ENCODE measurements at regions not wholly inside any gene's neighbourhood (a gene's known extent, or its start where the extent isn't known, plus 50 kb on each side); places are given as distances from the start of the nearest gene placed in this dataset.
"Not testable (repeated sequence)": the region's sequence is repeated elsewhere in the genome, so short reads cannot be mapped to it uniquely, and the experiment has no call there.

DNA sequence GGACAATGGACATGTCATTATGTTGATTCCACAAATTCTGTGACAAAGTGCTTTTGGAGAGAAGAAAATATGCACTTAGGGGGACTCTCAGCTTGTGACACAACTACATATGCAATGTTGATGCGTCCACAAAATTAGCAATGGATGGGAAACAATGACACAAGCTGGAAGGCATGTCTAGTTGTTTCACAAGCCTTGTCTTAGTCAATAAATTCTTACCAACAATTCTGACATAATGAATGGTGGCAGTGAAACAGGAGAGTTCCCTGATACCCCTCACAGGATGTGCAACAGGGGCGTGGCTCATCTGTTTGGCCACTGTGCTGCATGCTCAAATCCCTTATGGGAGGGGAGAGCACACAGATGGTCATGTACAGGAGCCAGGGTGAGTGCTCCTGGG lies 347.2 kb upstream of the DLGAP1 start:
- DNase-seq (ENCODE audit: low read depth, low spot score): no peak
- no peak overlapping the region for H3K27ac ChIP-seq

DNA sequence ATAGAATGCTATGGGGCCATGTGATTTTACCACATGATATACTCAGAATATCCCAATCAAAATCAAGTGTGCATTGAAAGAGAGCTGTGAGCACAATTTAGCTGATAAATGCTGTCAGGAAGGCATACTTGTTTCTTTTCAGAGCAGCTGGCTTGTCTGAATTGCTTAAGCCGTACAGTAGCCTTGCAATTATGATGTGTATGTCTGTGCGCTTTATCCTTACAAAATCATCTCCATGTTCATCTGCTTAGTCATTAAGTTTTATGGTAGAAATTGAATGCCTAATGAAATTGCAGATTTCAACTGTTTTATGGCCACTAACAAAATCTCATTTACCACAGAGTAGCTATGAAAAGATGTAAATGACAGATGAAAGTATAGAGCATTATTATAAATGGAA lies 346.0 kb upstream of the DLGAP1 start:
- no peak for DNase-seq (ENCODE audit: low read depth, low spot score)
- no peak overlapping the region for H3K27ac ChIP-seq

DNA sequence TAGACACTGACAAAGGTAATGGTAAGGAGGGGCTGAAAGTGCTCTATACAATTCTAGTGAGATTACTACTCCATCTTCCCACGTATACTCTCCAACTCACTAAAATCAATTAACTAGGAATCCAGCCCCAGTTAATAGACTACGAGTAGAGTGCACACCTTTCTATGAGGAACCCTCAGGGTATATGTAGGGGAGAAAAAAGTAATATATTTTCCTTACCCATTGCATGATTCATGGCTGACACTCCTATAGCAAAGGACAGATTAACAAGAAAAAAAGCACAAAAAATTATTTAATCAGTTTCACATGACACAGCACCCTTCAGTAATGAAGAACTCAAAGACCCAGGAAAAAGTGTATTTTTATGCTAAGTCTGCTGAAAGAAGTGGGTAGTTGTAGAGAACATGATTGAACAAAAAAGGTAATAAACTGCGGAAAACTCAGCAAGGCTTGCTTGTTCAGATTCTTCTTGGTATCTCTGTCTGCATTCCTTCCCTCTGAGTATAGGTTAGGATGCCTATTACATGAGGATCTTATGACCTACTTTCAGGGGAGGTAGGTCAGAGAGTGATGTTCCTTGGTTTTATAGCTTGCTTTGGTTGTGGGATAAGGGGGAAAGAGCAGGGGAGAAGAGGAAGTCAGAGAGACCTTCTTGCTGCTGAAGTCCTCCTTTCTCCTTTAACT lies 342.0 kb upstream of the DLGAP1 start:
- no peak overlapping the region for H3K27ac ChIP-seq
- DNase-seq (ENCODE audit: low read depth, low spot score): no peak

DNA sequence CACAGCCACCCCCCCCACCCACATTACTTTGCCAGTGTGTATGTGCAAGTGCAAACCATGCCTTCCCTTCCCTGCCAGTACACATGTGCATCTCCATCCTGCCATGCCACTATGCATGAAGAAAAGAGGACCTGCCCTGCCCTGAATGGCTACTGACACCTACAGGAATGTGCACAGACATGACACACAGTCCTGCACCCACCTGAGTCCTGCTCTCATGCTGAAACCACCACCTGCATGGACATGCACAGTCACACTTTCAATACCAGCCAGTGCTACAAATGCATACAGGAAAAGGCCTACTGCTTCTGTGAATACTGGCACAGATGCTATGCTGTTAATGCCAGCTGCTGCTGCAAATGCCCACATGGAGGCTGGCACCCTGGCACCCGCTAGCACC lies 334.4 kb upstream of the DLGAP1 start:
- no peak overlapping the region for H3K27ac ChIP-seq
- no peak for DNase-seq (ENCODE audit: low read depth, low spot score)

DNA sequence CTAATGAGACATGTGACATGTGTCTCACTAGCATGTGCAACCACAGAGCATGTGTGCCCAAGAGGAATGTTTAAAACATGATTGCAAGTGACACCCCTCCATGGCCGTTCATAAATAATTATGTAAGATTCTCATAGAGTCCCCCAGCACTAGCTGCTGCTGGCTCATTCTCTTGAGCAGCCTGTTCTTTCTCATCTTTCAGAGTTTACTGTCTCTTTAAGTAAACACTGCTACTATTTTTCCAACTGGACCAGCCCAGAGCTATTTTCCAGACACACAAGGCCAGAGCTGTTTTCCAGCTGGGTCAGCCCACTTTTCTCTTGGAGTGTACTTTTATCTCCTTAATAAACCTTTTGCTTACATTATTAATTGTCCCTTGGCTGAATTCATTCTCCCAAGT lies 326.8 kb upstream of the DLGAP1 start:
- no peak overlapping the region for H3K27ac ChIP-seq
- no peak for DNase-seq (ENCODE audit: low read depth, low spot score)

DNA sequence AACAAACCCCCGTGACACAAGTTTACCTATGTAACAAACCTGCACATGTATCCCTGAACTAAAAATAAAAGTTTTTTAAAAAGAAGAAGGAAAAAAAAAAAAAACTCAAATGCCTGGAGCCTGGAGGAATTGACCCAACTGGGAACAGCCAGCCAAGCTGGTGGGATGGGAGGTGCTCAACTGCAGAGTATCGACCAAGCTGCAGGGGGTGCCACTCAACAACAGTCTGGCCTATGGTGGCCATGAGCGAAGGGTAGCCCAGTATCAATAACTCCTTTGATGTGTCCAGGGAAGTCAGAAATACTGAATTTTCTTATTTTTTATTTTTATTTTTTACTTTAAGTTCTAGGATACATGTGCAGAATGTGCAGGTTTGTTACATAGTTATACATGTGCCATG lies 310.3 kb upstream of the DLGAP1 start:
- H3K27ac ChIP-seq: no peak overlapping the region
- no peak for DNase-seq (ENCODE audit: low read depth, low spot score)

DNA sequence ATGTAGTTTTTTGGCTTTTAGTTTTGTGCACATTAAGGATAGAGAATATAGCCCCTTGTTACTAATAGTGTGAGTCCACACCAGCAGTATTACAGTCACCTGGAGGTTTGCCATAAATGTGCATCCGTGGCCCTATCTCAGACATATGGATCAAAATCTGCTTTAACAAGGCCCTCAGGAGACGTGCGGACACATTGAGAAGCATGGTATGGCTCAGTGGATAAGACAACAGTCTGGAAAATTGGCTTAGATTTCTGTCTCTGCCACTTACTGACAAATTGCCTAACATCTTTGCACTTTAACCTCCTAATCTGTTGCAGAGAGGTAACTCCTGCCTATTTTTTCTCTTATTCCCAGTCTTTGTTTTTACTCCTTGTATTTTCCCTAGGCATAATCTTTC lies 307.2 kb upstream of the DLGAP1 start:
- H3K27ac ChIP-seq: no peak overlapping the region
- no peak for DNase-seq (ENCODE audit: low read depth, low spot score)

GRCh38 chr18:4758980-4759379 lies 303.9 kb upstream of the DLGAP1 start:
- no peak overlapping the region for H3K27ac ChIP-seq
- no peak for DNase-seq (ENCODE audit: low read depth, low spot score)

GRCh38 chr18:4755848-4756247 lies 300.7 kb upstream of the DLGAP1 start:
- H3K27ac ChIP-seq: no peak overlapping the region

DNA sequence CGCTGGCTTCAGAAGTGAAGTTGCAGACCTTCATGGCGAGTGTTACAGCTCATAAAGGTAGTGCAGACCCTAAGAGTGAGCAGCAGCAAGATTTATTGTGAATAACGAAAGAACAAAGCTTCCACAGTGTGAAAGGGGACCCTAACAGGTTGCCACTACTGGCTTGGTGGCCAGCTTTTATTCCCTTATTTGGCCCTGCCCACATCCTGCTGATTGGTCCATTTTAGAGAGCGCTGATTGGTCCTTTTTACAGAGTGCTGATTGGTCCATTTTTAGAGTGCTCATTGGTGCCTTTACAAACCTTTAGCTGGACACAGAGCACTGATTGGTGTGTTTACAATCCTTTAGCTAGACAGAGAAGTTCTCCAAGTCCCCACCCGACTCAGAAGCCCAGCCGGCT lies 298.0 kb upstream of the DLGAP1 start:
- H3K27ac ChIP-seq; DNase-seq (ENCODE audit: low read depth, low spot score): not testable (repeated sequence)

More at GRCh38 chr18:4755848-4756247, 300.7 kb upstream of the DLGAP1 start:
- no peak for DNase-seq (ENCODE audit: low read depth, low spot score)

GRCh38 chr18:4751523-4751922 lies 296.4 kb upstream of the DLGAP1 start:
- no peak overlapping the region for H3K27ac ChIP-seq
- no peak for DNase-seq (ENCODE audit: low read depth, low spot score)

DNA sequence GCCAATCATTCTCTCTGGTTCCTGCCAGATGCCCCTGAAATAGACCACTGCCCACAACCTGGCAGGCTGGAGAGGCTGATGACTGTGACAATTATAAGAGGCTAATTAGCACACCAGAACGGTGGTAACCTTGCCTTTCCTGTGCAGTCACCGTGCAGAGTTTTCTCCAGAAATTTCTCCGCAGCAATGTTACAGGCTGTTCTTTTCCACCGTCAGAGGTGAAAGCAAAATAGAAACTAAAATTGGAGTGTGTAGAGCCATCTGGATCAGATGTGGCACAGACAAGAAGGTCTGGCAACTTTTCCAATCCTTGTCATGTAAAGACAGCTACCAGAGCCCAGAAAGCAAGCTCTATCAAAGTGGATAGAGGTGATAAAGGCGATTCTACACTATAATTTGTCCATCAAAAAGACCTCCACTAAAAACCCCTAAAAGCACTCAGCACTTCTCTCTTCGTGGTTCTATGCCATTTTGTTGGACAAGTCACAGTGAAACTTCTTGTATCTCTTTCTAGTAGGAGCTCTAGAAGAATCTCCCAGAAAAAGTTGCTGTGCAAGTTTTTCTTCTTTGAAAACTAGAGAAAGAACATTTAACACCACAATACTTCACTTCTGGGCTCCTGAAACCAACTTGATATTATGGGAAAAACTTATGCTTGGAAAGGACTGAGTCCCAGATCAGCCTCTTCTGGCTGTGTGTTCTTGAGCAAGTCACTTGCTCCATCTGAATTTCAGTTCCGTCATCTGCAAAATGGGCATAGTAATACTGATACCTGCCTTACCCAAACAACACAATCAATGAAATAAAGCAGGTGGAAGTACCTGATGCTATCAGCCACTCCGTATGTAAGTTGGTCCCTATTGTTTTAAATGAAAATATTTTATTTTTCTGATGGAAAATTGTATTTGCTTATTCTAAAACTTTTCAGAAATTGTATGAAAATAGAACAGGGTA lies 295.6 kb upstream of the DLGAP1 start:
- no peak overlapping the region for H3K27ac ChIP-seq
- no peak for DNase-seq (ENCODE audit: low read depth, low spot score)

GRCh38 chr18:4748975-4749374 lies 293.9 kb upstream of the DLGAP1 start:
- H3K27ac ChIP-seq: no peak overlapping the region
- DNase-seq (ENCODE audit: low read depth, low spot score): no peak

DNA sequence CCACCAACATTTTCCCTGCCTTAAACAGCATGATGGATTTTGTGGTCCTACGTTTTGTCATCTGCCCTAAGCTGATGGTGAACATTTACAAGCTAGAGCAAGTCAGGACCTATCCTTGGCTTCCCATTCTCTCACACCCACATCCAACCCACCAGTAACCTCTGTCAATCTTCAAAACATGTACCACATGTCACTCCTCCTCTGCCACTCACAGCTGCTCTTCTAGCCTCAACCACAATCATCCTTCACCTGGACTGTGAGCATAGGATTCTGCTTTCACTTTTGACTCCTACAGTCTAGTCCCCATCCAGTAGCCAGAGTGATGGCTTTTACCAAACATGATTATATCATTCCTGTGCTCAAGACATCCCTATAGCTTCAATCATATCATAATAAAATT lies 279.8 kb upstream of the DLGAP1 start:
- H3K27ac ChIP-seq: no peak overlapping the region
- DNase-seq (ENCODE audit: low read depth, low spot score): no peak

GRCh38 chr18:4734021-4734420 lies 278.9 kb upstream of the DLGAP1 start:
- DNase-seq (ENCODE audit: low read depth, low spot score): no peak
- H3K27ac ChIP-seq: no peak overlapping the region

DNA sequence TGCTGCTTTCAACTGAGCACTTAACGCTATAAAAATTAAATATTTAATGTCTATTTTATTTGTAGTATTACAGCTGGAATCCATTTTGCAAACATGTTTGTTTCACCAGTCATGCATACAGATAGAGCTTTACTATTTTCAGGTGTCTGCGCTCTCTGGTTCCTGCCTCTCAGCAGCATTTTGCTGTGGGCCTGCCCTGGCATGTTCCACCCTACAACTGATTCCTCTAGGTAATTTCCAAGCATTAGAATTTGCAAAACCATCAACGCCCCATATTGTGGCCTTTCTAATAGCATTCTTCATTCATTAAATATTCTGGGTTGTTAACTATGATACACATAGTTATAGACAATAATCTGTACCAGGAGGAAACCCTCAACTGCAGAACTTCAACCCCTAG lies 266.4 kb upstream of the DLGAP1 start:
- DNase-seq (ENCODE audit: low read depth, low spot score): no peak
- no peak overlapping the region for H3K27ac ChIP-seq

- no peak overlapping the region for H3K27ac ChIP-seq
Measured at GRCh38 chr18:4720518-4720917, 265.4 kb upstream of the DLGAP1 start.

DNA sequence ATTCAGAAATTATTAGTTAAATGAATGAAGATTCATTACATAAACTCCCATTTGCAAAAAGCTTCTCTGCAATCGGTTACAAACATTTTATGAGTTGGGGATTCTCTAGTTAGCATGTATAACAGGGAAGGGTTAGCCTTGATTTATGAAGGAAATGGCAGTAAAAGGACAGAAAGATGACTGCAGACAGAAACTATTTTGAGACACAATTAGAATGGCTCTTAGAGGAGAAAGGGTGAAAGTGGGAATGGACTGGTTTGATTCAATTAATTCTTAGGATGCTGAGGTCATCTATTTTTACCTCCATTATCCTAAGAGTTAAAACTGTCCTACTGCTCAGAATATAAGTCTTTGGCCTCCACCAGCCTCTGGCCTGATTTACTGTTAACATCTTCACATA lies 250.8 kb upstream of the DLGAP1 start:
- no peak overlapping the region for H3K27ac ChIP-seq
- DNase-seq (ENCODE audit: low read depth, low spot score): no peak

More at GRCh38 chr18:4720518-4720917, 265.4 kb upstream of the DLGAP1 start:
- DNase-seq (ENCODE audit: low read depth, low spot score): no peak

- H3K27ac ChIP-seq: no peak overlapping the region
- no peak for DNase-seq (ENCODE audit: low read depth, low spot score)
Measured at GRCh38 chr18:4704781-4705180, 249.7 kb upstream of the DLGAP1 start.

GRCh38 chr18:4691836-4692235 lies 236.7 kb upstream of the DLGAP1 start:
- no peak for DNase-seq (ENCODE audit: low read depth, low spot score)
- H3K27ac ChIP-seq: no peak overlapping the region

DNA sequence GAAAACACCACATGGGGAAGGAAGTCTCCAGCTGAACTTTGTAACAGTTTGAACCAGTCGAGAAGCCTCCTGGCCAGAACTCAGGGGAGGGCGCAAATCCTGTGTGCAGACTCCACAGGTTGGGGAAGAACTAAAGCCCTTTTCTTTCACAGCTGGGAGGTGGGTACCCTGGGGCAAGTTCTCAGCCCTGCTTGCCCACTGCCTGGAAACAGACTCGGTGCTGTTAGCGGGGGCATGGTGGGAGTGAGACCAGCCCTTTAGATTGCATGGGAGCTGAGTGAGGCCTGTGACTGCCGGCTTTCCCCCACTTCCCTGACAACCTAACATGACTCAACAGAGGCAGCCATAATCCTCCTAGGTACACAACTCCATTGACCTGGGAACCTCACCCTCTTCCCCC lies 223.6 kb upstream of the DLGAP1 start:
- not testable (repeated sequence) for H3K27ac ChIP-seq; DNase-seq (ENCODE audit: low read depth, low spot score)

DNA sequence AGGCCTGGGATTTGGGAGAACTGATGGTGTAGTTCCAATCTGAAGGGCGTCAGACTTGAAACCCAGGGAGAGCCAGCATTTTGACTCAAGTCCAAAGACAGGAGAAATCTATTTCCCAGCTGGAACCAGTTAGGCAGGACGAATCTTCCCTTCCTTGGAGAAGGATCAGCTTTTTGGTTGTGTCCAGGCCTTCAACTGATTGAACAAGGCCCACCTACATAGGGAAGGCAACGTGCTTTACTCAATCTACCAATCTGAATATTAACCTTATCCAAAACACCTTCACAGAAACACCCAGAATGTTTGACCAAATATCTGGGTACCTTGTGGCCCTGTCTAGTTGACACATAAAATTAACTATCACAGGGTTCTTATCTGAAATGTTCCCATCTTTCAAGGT lies 221.9 kb upstream of the DLGAP1 start:
- DNase-seq (ENCODE audit: low read depth, low spot score): no peak
- H3K27ac ChIP-seq: no peak overlapping the region
